ENCODE measurements at regions not wholly inside any gene's neighbourhood (a gene's known extent, or its start where the extent isn't known, plus 50 kb on each side); places are given as distances from the start of the nearest gene placed in this dataset.

DNA sequence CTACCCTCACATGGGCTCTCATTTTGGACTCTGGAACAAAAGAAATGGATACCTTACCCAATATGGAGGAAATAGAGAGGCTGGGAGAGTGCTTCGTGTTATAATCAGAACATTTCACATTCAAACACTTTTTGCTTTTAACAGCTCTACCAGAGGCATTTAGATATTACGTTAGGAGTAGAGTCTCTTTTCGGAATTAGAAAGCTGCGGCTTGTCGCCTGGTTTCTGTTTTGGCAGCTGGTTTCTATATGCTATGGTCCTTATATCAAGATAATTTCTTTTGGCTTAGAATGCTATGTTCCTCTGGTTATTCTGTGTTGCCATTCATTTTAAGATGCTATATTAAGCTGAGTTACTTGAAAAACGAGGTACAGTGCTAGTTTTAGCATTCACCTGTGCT lies 392.8 kb upstream of the GALNT5 start:
- Histone ChIP-seq H3K4me3 (replicated peaks in 1 of 3; ENCODE audit: insufficient read depth in 1 of 3, low read depth in 2 of 3, low read length in 3 of 3) (no peak overlapping the region), H3K27ac (ENCODE audit: extremely low read length, insufficient read depth, low read length) (no peak overlapping the region), H3K36me3 (replicated peaks in 1 of 2; ENCODE audit: control insufficient read depth in 1 of 2, insufficient read depth in 2 of 2, low read length in 2 of 2) (no peaks in the 10 kb centered on the region), H3K4me2 (ENCODE audit: low read depth, low read length) (no peak overlapping the region), H4K20me1 (ENCODE audit: insufficient read depth, low read length) (no peaks in the 10 kb centered on the region), H3K27me3 (ENCODE audit: control insufficient read depth in 1 of 2, insufficient read depth in 2 of 2, low read length in 2 of 2) (no peaks in the 10 kb centered on the region), H3K9ac (ENCODE audit: insufficient read depth, low read depth, low read length) (no peak overlapping the region), H3K79me2 (ENCODE audit: insufficient read depth, low read length) (no peaks in the 10 kb centered on the region), H3K4me1 (ENCODE audit: insufficient read depth, low read length) (no peaks in the 10 kb centered on the region), H3K9me3 (ENCODE audit: low read length) (no peaks in the 10 kb centered on the region), H2AFZ (ENCODE audit: low read length) (no peak overlapping the region)
- DNase-seq (ENCODE audit: low spot score) (no peak), FAIRE-seq (no peak), ATAC-seq (no peak)
- in situ Hi-C loops (cut with HindIII; ENCODE audit: extremely low pct_ligation_motif_present, low pct_unique_long_range_greater_than_20kb) (no loop called here), intact Hi-C loops (cut with micrococcal nuclease; ENCODE audit: unreplicated experiment) (no loop called here)
- ChIA-PET CTCF (ENCODE audit: low intra/inter-chr PET ratio, low total read pairs) (no interaction called here), POLR2A (no interaction called here)
- no TSS peak for BruUV-seq (replicated peaks)
- 9% methylated on average over 6 of the region's 6 CpGs for WGBS (ENCODE audit: low lambda C conversion rate)
- no peak for TF ChIP-seq CC2D1A (CRISPR knock-in tag; IDR thresholded peaks at IDR 0.05)
- TF ChIP-seq RARA (CRISPR knock-in tag; IDR thresholded peaks at IDR 0.05): no peak
- no peak for TF ChIP-seq GATA4 (IDR thresholded peaks at IDR 0.05; ENCODE audit: borderline replicate concordance, low read depth)
- TF ChIP-seq, protein P1, sequence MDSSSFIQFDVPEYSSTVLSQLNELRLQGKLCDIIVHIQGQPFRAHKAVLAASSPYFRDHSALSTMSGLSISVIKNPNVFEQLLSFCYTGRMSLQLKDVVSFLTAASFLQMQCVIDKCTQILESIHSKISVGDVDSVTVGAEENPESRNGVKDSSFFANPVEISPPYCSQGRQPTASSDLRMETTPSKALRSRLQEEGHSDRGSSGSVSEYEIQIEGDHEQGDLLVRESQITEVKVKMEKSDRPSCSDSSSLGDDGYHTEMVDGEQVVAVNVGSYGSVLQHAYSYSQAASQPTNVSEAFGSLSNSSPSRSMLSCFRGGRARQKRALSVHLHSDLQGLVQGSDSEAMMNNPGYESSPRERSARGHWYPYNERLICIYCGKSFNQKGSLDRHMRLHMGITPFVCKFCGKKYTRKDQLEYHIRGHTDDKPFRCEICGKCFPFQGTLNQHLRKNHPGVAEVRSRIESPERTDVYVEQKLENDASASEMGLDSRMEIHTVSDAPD (CRISPR knock-in tag; IDR thresholded peaks at IDR 0.05): no peak
- TF ChIP-seq, protein P2, sequence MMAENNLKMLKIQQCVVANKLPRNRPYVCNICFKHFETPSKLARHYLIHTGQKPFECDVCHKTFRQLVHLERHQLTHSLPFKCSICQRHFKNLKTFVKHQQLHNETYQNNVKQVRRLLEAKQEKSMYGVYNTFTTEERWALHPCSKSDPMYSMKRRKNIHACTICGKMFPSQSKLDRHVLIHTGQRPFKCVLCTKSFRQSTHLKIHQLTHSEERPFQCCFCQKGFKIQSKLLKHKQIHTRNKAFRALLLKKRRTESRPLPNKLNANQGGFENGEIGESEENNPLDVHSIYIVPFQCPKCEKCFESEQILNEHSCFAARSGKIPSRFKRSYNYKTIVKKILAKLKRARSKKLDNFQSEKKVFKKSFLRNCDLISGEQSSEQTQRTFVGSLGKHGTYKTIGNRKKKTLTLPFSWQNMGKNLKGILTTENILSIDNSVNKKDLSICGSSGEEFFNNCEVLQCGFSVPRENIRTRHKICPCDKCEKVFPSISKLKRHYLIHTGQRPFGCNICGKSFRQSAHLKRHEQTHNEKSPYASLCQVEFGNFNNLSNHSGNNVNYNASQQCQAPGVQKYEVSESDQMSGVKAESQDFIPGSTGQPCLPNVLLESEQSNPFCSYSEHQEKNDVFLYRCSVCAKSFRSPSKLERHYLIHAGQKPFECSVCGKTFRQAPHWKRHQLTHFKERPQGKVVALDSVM (CRISPR knock-in tag; IDR thresholded peaks at IDR 0.05): no peak
- no peak for TF ChIP-seq SIX1 (CRISPR knock-in tag; IDR thresholded peaks at IDR 0.05; ENCODE audit: borderline replicate concordance)
- no peak for TF ChIP-seq ZNF326 (CRISPR knock-in tag; IDR thresholded peaks at IDR 0.05; ENCODE audit: borderline replicate concordance)
- TF ChIP-seq SETDB1 (CRISPR knock-in tag; IDR thresholded peaks at IDR 0.05; ENCODE audit: borderline replicate concordance): no peak
- TF ChIP-seq CBX2 (IDR thresholded peaks at IDR 0.05; ENCODE audit: low read depth, low read length): no peak
- TF ChIP-seq CBX2 (CRISPR knock-in tag; IDR thresholded peaks at IDR 0.05; ENCODE audit: low read depth): no peak
- TF ChIP-seq PHB2 (IDR thresholded peaks at IDR 0.05; ENCODE audit: partially characterized antibody): no peak
- TF ChIP-seq, protein P3, sequence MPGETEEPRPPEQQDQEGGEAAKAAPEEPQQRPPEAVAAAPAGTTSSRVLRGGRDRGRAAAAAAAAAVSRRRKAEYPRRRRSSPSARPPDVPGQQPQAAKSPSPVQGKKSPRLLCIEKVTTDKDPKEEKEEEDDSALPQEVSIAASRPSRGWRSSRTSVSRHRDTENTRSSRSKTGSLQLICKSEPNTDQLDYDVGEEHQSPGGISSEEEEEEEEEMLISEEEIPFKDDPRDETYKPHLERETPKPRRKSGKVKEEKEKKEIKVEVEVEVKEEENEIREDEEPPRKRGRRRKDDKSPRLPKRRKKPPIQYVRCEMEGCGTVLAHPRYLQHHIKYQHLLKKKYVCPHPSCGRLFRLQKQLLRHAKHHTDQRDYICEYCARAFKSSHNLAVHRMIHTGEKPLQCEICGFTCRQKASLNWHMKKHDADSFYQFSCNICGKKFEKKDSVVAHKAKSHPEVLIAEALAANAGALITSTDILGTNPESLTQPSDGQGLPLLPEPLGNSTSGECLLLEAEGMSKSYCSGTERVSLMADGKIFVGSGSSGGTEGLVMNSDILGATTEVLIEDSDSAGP (CRISPR knock-in tag; IDR thresholded peaks at IDR 0.05; ENCODE audit: borderline replicate concordance): no peak
- TF ChIP-seq, protein P4, sequence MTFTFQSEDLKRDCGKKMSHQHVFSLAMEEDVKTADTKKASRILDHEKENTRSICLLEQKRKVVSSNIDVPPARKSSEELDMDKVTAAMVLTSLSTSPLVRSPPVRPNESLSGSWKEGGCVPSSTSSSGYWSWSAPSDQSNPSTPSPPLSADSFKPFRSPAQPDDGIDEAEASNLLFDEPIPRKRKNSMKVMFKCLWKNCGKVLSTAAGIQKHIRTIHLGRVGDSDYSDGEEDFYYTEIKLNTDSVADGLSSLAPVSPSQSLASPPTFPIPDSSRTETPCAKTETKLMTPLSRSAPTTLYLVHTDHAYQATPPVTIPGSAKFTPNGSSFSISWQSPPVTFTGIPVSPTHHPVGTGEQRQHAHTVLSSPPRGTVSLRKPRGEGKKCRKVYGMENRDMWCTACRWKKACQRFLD (CRISPR knock-in tag; IDR thresholded peaks at IDR 0.05; ENCODE audit: borderline replicate concordance): no peak
- TF ChIP-seq, protein P5, sequence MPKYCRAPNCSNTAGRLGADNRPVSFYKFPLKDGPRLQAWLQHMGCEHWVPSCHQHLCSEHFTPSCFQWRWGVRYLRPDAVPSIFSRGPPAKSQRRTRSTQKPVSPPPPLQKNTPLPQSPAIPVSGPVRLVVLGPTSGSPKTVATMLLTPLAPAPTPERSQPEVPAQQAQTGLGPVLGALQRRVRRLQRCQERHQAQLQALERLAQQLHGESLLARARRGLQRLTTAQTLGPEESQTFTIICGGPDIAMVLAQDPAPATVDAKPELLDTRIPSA (CRISPR knock-in tag; IDR thresholded peaks at IDR 0.05; ENCODE audit: borderline replicate concordance): no peak
- TF ChIP-seq, protein P6, sequence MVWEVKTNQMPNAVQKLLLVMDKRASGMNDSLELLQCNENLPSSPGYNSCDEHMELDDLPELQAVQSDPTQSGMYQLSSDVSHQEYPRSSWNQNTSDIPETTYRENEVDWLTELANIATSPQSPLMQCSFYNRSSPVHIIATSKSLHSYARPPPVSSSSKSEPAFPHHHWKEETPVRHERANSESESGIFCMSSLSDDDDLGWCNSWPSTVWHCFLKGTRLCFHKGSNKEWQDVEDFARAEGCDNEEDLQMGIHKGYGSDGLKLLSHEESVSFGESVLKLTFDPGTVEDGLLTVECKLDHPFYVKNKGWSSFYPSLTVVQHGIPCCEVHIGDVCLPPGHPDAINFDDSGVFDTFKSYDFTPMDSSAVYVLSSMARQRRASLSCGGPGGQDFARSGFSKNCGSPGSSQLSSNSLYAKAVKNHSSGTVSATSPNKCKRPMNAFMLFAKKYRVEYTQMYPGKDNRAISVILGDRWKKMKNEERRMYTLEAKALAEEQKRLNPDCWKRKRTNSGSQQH (CRISPR knock-in tag; IDR thresholded peaks at IDR 0.05; ENCODE audit: low read depth): no peak
- TF ChIP-seq GZF1 (CRISPR knock-in tag; IDR thresholded peaks at IDR 0.05): no peak
- no peak for TF ChIP-seq HCFC1 (IDR thresholded peaks at IDR 0.05; ENCODE audit: low read depth, low read length)
- TF ChIP-seq SIN3A (IDR thresholded peaks at IDR 0.05; ENCODE audit: borderline replicate concordance, low read depth, low read length): no peak

Measured in HepG2 (cell line).